K562 (cell line): ENCODE measurements at regions not wholly inside any gene's neighbourhood (a gene's known extent, or its start where the extent isn't known, plus 50 kb on each side); places are given as distances from the start of the nearest gene placed in this dataset.

Experiments
- ATAC-seq: fragments of 200-7000 bp; cut with Tn5 transposase; 3 replicates; pipeline ENCODE4 v1.9.1; 2020; ENCODE audit warnings: moderate library complexity
- BruUV-seq: library from RNA; stranded (reverse); fragments of 400-500 nt; replicated peaks from 2 replicates; lab custom pipeline; 2021; lab: Mats Ljungman, UMichigan
- CTCF ChIA-PET: fragments of 300-600 bp; formaldehyde crosslinking; extraction: SDS; loops from one replicate; lab custom pipeline; 2021; ENCODE audit warnings: low intra/inter-chr PET ratio; lab: Yijun Ruan, JAX
- POLR2A ChIA-PET: fragments of 300-600, 350-650 bp; sonication (Branson Sonifier 250); formaldehyde crosslinking; extraction: SDS; loops from one replicate; lab custom pipeline; 2021; ENCODE audit warnings: antibody characterized with exemption, inconsistent platforms; lab: Yijun Ruan, JAX
- DNase-seq, 4 experiments: peaks; one replicate each; pipeline versions ENCODE4 v3.0.0 to v3.0.0-alpha.2; 2011 to 2018; ENCODE audit warnings: low spot score in 3 of 4, mixed read lengths in 3 of 4; ENCODE audit errors: extremely low read depth in 1 of 4
- FAIRE-seq: peaks from 2 replicates; lab custom pipeline; 2011; peaks lifted over from hg19 to GRCh38; lab: Jason Lieb, UNC
- H2AFZ ChIP-seq: 2 replicates; pipeline ENCODE4 v1.6.0; 2011; ENCODE audit warnings: low read depth, low read length, control low read depth, inconsistent platforms
- H3K27ac ChIP-seq: fragments of 200-600 bp; 3 replicates; pipeline ENCODE4 v1.8.0; 2011; ENCODE audit warnings: low read depth, mild to moderate bottlenecking, control low read depth, inconsistent platforms, low read length, moderate library complexity, mixed read lengths; ENCODE audit errors: extremely low read depth
- H3K27me3 ChIP-seq, 2 experiments: fragments of 300-600 bp in 1 of 2; 2 replicates in 1 of 2; 3 replicates in 1 of 2; pipeline versions ENCODE4 v1.6.0 to v1.8.0; 2011; ENCODE audit warnings: inconsistent platforms in 2 of 2, low read length in 2 of 2, mild to moderate bottlenecking in 1 of 2, mixed read lengths in 1 of 2, moderate library complexity in 1 of 2; ENCODE audit not compliant: control insufficient read depth in 2 of 2, insufficient read depth in 2 of 2
- H3K36me3 ChIP-seq: fragments of 300-600 bp; 3 replicates; pipeline ENCODE4 v1.8.0; 2011; ENCODE audit warnings: mild to moderate bottlenecking, low read length, inconsistent platforms; ENCODE audit not compliant: control insufficient read depth, insufficient read depth
- H3K4me1 ChIP-seq, 2 experiments: fragments of 200-600 bp in 1 of 2; replicated peaks in 1 of 2; 2 replicates in 1 of 2; 3 replicates in 1 of 2; pipeline versions ENCODE4 v1.5.1 to v1.8.0; 2011; ENCODE audit warnings: inconsistent platforms in 2 of 2, low read length in 2 of 2, mild to moderate bottlenecking in 1 of 2, mixed read lengths in 1 of 2, moderate library complexity in 1 of 2; ENCODE audit not compliant: control insufficient read depth in 2 of 2, insufficient read depth in 2 of 2
- H3K4me2 ChIP-seq: 2 replicates; pipeline ENCODE4 v1.6.1; 2011; ENCODE audit warnings: low read length, control low read depth, inconsistent platforms, mixed read lengths; ENCODE audit not compliant: insufficient read depth
- H3K4me3 ChIP-seq: fragments of 200-600 bp; sonication (generic), shearing (Covaris generic); 2 replicates; pipeline ENCODE4 v1.5.1; 2016; ENCODE audit warnings: control low read depth, inconsistent platforms
- H3K79me2 ChIP-seq: fragments of 200-600 bp; 3 replicates; pipeline ENCODE4 v1.8.0; 2011; ENCODE audit warnings: low read length, inconsistent platforms; ENCODE audit not compliant: control insufficient read depth, insufficient read depth
- H3K9ac ChIP-seq, 2 experiments: 2 replicates each; pipeline versions ENCODE4 v1.6.0 to v1.6.1; 2011; ENCODE audit warnings: low read depth in 2 of 2, low read length in 2 of 2, control low read depth in 1 of 2, inconsistent platforms in 1 of 2, mild to moderate bottlenecking in 1 of 2, mixed read lengths in 1 of 2; ENCODE audit not compliant: insufficient read depth in 1 of 2
- H3K9me1 ChIP-seq: one replicate; pipeline ENCODE4 v1.6.0; 2011; ENCODE audit warnings: inconsistent platforms, mild to moderate bottlenecking, low read length, moderate library complexity; ENCODE audit not compliant: control insufficient read depth, insufficient read depth
- H3K9me3 ChIP-seq: replicated peaks from 2 replicates; pipeline ENCODE4 v1.5.1; 2011; ENCODE audit warnings: low read depth, low read length, inconsistent platforms; ENCODE audit not compliant: control insufficient read depth, insufficient read depth
- H4K20me1 ChIP-seq: replicated peaks from 2 replicates; pipeline ENCODE4 v1.6.1; 2011; ENCODE audit warnings: low read length, inconsistent platforms, mixed read lengths; ENCODE audit not compliant: control insufficient read depth, insufficient read depth
- DPF2 ChIP-seq: fragments of 450-650 bp; IDR thresholded peaks from 2 replicates; pipeline ENCODE4 v1.6.1; 2016
- GABPB1 ChIP-seq: sonication (generic); formaldehyde crosslinking; IDR thresholded peaks from 2 replicates; pipeline ENCODE4 v1.8.0; 2022; ENCODE audit warnings: mild to moderate bottlenecking, missing genetic modification reagents
- GTF3C2 ChIP-seq: IDR thresholded peaks from 3 replicates; pipeline ENCODE4 v1.6.1; 2011; ENCODE audit warnings: borderline replicate concordance, mild to moderate bottlenecking, moderate library complexity; ENCODE audit not compliant: insufficient read length; ENCODE audit errors: extremely low read depth
- JUND ChIP-seq, 2 experiments: IDR thresholded peaks; 2 replicates in 1 of 2; 3 replicates in 1 of 2; pipeline ENCODE4 v1.6.1; 2011; ENCODE audit warnings: borderline replicate concordance in 2 of 2, low read depth in 2 of 2, low read length in 2 of 2, improper control_type of control experiment in 1 of 2, missing biosample characterization in 1 of 2, missing genetic modification characterization in 1 of 2, missing genetic modification reagents in 1 of 2
- MECOM ChIP-seq: fragments of 250-450 bp; sonication (Bioruptor Pico); IDR thresholded peaks from 2 replicates; pipeline ENCODE4 v1.8.0; 2022; ENCODE audit warnings: inconsistent platforms
- RFX1 ChIP-seq: fragments of 450-650 bp; IDR thresholded peaks from 2 replicates; pipeline ENCODE4 v1.6.1; 2016; ENCODE audit warnings: mild to moderate bottlenecking, moderate library complexity
- SNIP1 ChIP-seq: fragments of 450-650 bp; IDR thresholded peaks from 2 replicates; pipeline ENCODE4 v1.7.1; 2017; ENCODE audit warnings: low read depth, mild to moderate bottlenecking
- SPI1 ChIP-seq: IDR thresholded peaks from 2 replicates; pipeline ENCODE4 v1.6.1; 2011; ENCODE audit warnings: low read depth, low read length, control low read depth, borderline replicate concordance
- STAT5A ChIP-seq: IDR thresholded peaks from 2 replicates; pipeline ENCODE4 v1.6.1; 2012; ENCODE audit warnings: low read length, inconsistent platforms, borderline replicate concordance
- WGBS: fragments of 100-300 bp; shearing (Covaris generic); methylation state at CpG from one replicate; pipeline ENCODE4 v1.1.6; 2016; ENCODE audit warnings: low coverage, mixed read lengths; ENCODE audit not compliant: insufficient coverage; ENCODE audit errors: missing lambda C conversion rate; 5-methylcytosine and 5-hydroxymethylcytosine counted together
- in situ Hi-C: fragments of 300-500 bp; cut with MboI; formaldehyde crosslinking; loops from 4 replicates; pipeline ENCODE4 v1.15.0; 2018; ENCODE audit warnings: inconsistent platforms, mixed read lengths
- intact Hi-C: fragments of 100-400 bp; cut with micrococcal nuclease; formaldehyde crosslinking; loops from 2 replicates; pipeline ENCODE4 v1.14.2; 2022

- TF ChIP-seq SPI1 (no peak), DPF2 (no peak), MECOM (CRISPR knock-in tag) (no peak), JUND (IDR thresholded peaks at IDR 0.05; ENCODE audit: borderline replicate concordance, low read depth, low read length) (no peak), JUND (tag; IDR thresholded peaks at IDR 0.05; ENCODE audit: borderline replicate concordance, low read depth, low read length) (no peak), STAT5A (no peak), GTF3C2 (no peak)
These were observed 149.1 kb downstream of the TEX36 start (continued) for GRCh38 chr10:125533866-125534265.

GRCh38 chr10:125531465-125531864 lies 151.5 kb downstream of the TEX36 start:
- CTCF ChIA-PET = no interaction called here
- H3K4me1 ChIP-seq = no peaks in the 10 kb centered on the region
- WGBS = 9% methylated on average over 12 of the region's 12 CpGs

More at GRCh38 chr10:125531465-125531864, 151.5 kb downstream of the TEX36 start:
- DNase-seq (no peak), FAIRE-seq (no peak), ATAC-seq (no peak)
- no peak for TF ChIP-seq SNIP1
- TF ChIP-seq GABPB1 = no peak
- TF ChIP-seq RFX1 = peak; percentile 74
- peaks cover 0 to 35% of the 10 kb centered on the region in 2 experiments; a peak in 3 of 5 replicates for H3K27me3 ChIP-seq
- H3K79me2 ChIP-seq = no peaks in the 10 kb centered on the region
- H3K9ac ChIP-seq = no peak overlapping the region
- no peaks in the 10 kb centered on the region for H3K36me3 ChIP-seq
- H3K27ac ChIP-seq = no peak overlapping the region
- BruUV-seq = no TSS peak
- POLR2A ChIA-PET = no interaction called here
- no peaks in the 10 kb centered on the region for H3K9me3 ChIP-seq
- H2AFZ ChIP-seq = no peak overlapping the region
- in situ Hi-C loops (no loop called here), intact Hi-C loops (no loop called here)
- no peaks in the 10 kb centered on the region for H4K20me1 ChIP-seq
- no peaks in the 10 kb centered on the region for H3K9me1 ChIP-seq
- H3K4me3 ChIP-seq = no peak overlapping the region
- H3K4me2 ChIP-seq = no peak overlapping the region
